NCI-H2196 (cell line): ENCODE measurements at regions not wholly inside any gene's neighbourhood (a gene's known extent, or its start where the extent isn't known, plus 50 kb on each side); places are given as distances from the start of the nearest gene placed in this dataset.
"Not testable (repeated sequence)": the region's sequence is repeated elsewhere in the genome, so short reads cannot be mapped to it uniquely, and the experiment has no call there.

Experiments
- DNase-seq: peaks from one replicate; lab custom pipeline; 2025; ENCODE audit not compliant: unreplicated experiment; lab: John Stamatoyannopoulos, UW

GRCh38 chr14:106211334-106211900, 685.0 kb downstream of the TMEM121 start:
- DNase-seq = no peak

DNA sequence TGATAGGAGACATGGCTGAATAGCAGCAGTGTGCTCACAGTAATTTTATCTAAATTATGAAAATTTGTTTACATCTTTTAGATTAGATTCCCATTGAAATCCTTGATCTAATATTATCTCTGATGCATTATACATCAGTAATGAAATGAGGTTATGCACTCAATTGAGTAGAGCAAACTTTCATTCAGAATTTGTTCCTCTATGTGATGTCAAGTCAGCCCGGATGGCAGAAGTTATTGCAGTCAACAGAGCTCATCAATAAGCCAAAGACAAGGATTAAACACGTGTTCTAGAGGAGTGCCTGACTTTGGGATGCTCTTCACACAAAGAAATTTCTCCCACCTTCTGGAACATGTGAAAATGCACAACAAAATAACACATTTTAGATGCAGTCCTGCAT, 688.8 kb downstream of the TMEM121 start:
- DNase-seq = no peak

DNA sequence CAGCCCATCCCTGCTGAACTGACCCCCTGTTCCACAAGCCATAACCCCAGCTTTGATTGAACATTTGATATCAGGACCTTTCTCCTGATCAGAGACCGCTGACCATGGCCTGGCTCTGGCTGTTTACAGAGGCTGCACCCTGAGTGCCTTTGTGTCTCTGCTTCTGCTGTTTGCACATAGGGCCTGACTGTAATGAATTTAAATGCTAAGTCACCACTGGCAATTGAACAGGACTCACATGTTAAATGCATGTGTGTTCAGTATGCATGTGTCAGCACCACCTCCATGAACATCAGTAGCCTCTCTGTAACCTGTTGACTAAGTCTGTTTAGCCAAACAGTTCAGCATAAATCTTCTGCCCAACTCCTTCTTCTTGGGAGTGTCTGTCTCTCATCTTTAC, 690.3 kb downstream of the TMEM121 start:
- DNase-seq = no peak

DNA sequence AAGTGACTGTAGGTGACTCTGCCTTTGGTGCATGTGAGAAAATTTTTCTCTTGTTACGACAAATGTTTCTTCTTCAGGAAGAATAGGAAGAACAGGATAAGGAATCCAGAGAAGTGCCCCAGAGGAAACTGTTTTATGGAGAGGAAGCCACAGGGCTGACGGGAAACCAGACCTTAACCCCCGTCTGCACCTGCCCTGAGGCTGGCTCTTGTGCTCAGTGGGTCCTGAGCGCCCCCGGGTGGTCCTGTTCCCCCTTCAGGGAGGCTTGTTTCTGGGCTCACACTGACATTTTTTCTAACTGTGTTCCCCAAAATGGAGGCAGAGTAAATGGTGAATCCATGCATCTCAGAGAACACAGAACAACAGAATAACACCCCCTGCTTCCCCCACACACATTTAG, 691.8 kb downstream of the TMEM121 start:
- DNase-seq = no peak

DNA sequence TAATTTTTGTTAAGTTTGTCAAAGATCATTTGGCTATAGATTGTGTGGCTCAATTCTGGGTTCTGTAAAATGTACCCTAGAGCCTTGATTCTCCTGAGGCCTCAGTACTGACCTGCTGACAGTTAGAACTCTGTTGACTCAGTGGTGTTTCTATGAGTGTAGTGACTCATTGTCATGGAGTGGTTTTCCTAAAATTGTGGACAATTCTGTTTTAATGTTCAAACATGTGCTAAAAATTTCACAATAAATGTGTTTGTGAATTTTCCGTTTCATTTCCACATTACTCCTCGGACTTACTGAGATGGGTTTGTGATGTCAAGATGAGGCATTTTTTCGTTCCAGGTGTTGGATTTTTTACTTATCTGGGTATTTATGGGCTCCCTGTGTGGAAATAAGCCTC, 695.9 kb downstream of the TMEM121 start:
- no peak for DNase-seq

- DNase-seq = no peak
Measured at GRCh38 chr14:106222731-106223130, 696.3 kb downstream of the TMEM121 start.

GRCh38 chr14:106227793-106228192, 701.4 kb downstream of the TMEM121 start:
- DNase-seq = no peak

DNA sequence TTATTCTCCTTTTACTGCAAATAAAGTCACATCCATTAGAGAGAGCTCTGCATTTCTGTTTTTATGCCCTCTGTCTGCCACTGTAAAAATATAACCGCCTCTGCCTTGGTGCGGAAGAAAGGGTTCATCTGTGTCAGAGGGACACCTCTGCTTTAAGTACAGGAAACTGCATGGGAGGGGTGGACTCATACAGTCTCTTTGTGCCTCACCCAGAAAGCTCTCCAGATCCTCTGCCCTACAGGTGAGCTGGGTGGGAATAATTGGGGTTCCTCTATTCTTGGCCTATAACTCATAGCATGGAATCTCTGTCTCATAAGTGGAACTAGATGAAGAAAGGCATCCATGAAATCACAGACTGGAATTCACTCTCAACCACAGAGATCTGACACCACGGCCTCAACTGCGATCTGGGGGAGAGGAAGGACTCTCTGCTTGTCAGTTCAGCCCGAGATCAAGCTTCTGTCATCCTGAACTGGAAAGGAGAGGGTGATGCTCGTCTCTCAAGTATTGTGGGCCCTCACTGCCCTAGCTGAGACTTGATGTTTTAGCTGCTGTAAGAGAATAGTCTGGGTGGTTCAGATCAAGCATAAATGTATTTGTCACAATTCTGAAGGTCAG, 702.3 kb downstream of the TMEM121 start:
- no peak for DNase-seq

DNA sequence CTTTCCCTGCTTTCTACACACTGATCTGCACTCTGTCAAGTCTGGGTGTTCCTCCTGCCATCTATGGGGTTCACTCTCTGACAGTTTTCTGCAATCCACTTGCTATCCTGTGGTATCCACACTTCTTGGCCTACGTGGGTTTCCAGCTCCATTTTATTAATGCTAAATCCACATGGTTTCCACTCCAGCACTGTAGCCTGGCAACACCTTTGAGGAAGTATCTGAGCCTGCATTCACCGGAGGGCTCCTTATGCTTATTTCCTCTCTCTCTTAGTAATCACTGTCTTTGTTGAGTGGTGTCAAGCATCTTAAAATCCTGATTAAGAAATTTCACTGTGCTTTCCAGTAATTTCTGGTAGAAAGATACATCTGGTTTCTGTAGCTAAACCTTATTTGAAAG, 703.7 kb downstream of the TMEM121 start:
- DNase-seq = no peak

DNA sequence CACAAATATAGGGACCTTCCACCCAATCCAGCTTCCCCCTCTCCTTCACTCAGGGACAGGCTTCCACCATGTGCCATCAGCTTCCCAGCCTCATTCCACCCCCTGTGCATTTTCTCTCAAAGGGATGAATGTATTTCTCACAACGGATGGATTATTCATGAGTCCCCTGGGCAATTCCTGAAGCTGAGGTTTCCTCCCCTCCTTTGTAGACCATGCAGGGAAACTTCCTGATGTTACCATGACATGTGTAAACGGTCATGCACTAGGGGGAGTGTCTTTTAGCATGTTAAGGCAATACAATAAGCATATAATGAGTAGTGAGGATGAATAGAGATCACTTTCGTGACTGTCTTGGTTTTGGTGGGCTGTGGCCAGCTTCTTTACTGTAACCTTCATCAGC, 706.8 kb downstream of the TMEM121 start:
- DNase-seq = not testable (repeated sequence)

- DNase-seq = not testable (repeated sequence)
Measured at GRCh38 chr14:106234525-106235254, 708.3 kb downstream of the TMEM121 start.

GRCh38 chr14:106235356-106236159, 709.2 kb downstream of the TMEM121 start:
- DNase-seq = no peak

DNA sequence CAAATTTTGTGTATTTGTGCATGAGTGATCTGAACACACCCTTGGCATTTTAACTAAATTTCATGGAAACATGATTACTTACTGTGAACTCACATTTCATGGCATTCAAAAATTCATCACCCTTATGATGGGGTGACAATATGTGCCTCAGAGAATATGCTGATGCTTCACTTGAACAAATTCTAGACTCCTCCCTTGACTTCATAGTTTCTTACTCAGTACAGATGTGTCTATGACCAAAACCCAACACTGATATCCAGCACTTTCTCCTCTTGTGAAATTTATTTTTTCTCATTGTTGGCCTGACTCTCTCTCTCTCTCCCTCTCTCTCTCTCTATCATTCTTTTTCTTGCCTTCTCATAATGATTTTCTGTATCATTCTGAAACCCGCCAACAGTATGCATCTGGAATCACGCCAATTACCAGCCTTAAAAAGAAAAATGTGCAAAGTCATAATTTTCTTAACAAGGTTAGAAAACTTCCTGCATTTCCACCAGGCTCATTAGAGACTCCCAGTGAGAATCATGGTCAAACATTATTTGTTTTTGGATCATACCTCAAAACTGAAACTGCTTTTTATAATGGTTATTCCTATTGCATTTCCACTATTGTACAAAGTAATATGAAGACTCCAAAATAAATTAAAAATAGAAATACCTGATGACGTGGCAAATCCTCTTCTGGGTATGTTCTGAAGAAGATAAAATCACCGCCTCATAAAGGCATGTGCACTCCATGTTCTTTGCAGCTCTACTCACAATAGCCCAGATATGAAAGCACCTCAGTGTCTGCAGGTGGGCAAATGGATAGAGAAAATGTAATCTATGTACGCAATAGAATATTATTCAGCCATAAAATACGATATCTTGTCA, 722.2 kb downstream of the TMEM121 start:
- DNase-seq = no peak

DNA sequence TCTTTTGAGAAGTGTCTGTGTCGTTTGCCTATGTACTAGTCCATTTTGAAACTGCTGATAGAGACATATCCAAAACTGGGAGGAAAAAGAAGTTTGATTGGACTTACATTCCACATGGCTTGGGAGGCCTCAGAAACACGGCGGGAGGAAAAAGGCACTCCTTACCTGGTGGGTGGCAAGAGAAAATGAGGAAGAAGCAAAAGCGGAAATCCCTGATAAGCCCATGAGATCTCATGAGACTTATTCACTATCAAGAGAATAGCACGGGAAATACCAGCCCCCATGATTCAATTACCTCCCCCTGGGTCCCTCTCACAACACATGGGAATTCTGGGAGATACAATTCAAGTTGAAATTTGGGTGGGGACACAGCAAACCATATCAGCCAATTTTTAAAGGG, 727.6 kb downstream of the TMEM121 start:
- DNase-seq = not testable (repeated sequence)

- peak; percentile 57 for DNase-seq
Measured at GRCh38 chr14:106257569-106257994, 731.2 kb downstream of the TMEM121 start.

GRCh38 chr14:106268013-106268727, 741.8 kb downstream of the TMEM121 start:
- no peak for DNase-seq

GRCh38 chr14:106269029-106269428, 742.6 kb downstream of the TMEM121 start:
- DNase-seq = no peak

DNA sequence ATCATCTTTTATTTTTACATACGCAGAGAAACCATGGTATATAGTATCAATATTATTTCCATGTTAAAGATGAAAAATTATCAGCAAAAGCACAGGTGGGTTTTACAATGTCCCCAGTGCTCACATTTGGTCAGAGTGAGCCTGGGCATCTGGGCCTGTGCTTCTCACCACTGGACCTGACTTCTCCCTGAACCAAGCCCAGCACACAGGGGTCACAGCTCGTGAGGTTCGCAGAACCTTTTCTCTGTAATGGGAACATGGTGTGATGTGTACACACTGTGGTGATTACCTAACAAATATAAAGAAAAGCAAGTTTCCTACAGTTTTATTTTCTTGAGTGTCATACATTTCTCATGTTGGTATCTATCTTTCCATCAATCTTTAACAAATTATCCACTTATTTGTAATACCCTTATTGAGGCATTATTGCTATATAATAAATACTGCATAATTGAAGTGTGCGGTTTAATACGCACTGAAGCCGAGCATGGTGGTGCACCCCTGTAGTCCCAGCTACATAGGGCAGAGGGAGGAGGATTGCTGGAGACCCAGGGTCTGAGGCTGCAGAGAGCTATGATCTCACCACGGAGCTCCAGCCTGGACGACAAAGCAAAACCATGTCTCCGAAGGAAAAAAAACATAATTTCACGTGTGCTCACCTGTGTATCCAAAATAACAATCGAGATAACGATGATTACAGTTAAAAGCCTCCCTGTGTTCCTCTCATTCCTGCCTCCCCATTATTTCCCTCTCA, 743.2 kb downstream of the TMEM121 start:
- DNase-seq = no peak

- not testable (repeated sequence) for DNase-seq
Measured at GRCh38 chr14:106270476-106271121, 744.2 kb downstream of the TMEM121 start.
